WTC11 (cell line): ENCODE measurements at regions not wholly inside any gene's neighbourhood (a gene's known extent, or its start where the extent isn't known, plus 50 kb on each side); places are given as distances from the start of the nearest gene placed in this dataset.

Source experiments
- ATAC-seq: fragments of 200-7000 bp; cut with Tn5 transposase; 2 replicates; pipeline ENCODE4 v1.10.0; 2021; ENCODE audit warnings: mild to moderate bottlenecking, moderate library complexity
- CTCF ChIA-PET: fragments of 300-600 bp; sonication (Branson Sonifier 250); formaldehyde crosslinking; loops from one replicate; lab custom pipeline; 2021; ENCODE audit warnings: antibody characterized with exemption; lab: Charles Lee
- POLR2A ChIA-PET: fragments of 350-600 bp; sonication (Branson Sonifier 250); formaldehyde crosslinking; loops from one replicate; lab custom pipeline; 2021; ENCODE audit warnings: antibody characterized with exemption; lab: Charles Lee
- DNase-seq: peaks from one replicate; pipeline ENCODE4 v3.0.0; 2021; ENCODE audit warnings: low spot score
- H3K27ac Mint-ChIP-seq: 2 replicates; pipeline ENCODE4 v1.8.0; 2021; ENCODE audit warnings: mixed read lengths
- H3K27me3 Mint-ChIP-seq: 2 replicates; pipeline ENCODE4 v1.8.0; 2021; ENCODE audit warnings: low read depth, mild to moderate bottlenecking, moderate library complexity, mixed read lengths
- H3K36me3 Mint-ChIP-seq: 2 replicates; pipeline ENCODE4 v1.8.0; 2021; ENCODE audit warnings: mixed read lengths
- H3K4me1 Mint-ChIP-seq: 2 replicates; pipeline ENCODE4 v1.8.0; 2022; ENCODE audit warnings: mixed read lengths
- H3K4me3 Mint-ChIP-seq: 2 replicates; pipeline ENCODE4 v1.8.0; 2021; ENCODE audit warnings: mild to moderate bottlenecking, moderate library complexity, mixed read lengths
- H3K9me3 Mint-ChIP-seq: 2 replicates; pipeline ENCODE4 v1.8.0; 2021; ENCODE audit warnings: mixed read lengths
- ARID4B ChIP-seq: sonication (generic); formaldehyde crosslinking; IDR thresholded peaks from 2 replicates; pipeline ENCODE4 v1.8.0; 2023; ENCODE audit warnings: missing genetic modification reagents, mild to moderate bottlenecking, borderline replicate concordance
- CREM ChIP-seq: sonication (generic); formaldehyde crosslinking; IDR thresholded peaks from 2 replicates; pipeline ENCODE4 v1.8.1; 2022; ENCODE audit warnings: mild to moderate bottlenecking, missing genetic modification reagents, moderate library complexity
- GRHL2 ChIP-seq: fragments of 250-450 bp; sonication (Bioruptor Pico); IDR thresholded peaks from 2 replicates; pipeline ENCODE4 v1.8.0; 2022; ENCODE audit warnings: mild to moderate bottlenecking, moderate library complexity; ENCODE audit not compliant: insufficient replicate concordance, severe bottlenecking
- IRF2 ChIP-seq: sonication (generic); formaldehyde crosslinking; IDR thresholded peaks from 2 replicates; pipeline ENCODE4 v1.8.0; 2022; ENCODE audit warnings: low read depth, missing genetic modification reagents, borderline replicate concordance
- JAZF1 ChIP-seq: fragments of 250-450 bp; sonication (Bioruptor Pico); IDR thresholded peaks from 2 replicates; pipeline ENCODE4 v1.9.0; 2021; ENCODE audit warnings: moderate library complexity, mild to moderate bottlenecking, inconsistent platforms
- KAT7 ChIP-seq: sonication (generic); formaldehyde crosslinking; IDR thresholded peaks from 2 replicates; pipeline ENCODE4 v1.8.1; 2023; ENCODE audit warnings: missing genetic modification reagents, mild to moderate bottlenecking, borderline replicate concordance
- MYBL2 ChIP-seq: sonication (generic); formaldehyde crosslinking; IDR thresholded peaks from 2 replicates; pipeline ENCODE4 v1.8.1; 2023; ENCODE audit warnings: mild to moderate bottlenecking, moderate library complexity, missing genetic modification reagents
- NFE2L1 ChIP-seq: sonication (generic); formaldehyde crosslinking; IDR thresholded peaks from 2 replicates; pipeline ENCODE4 v1.8.1; 2023; ENCODE audit warnings: missing genetic modification reagents
- NFYB ChIP-seq: sonication (generic); formaldehyde crosslinking; conservative IDR thresholded peaks from 2 replicates; pipeline ENCODE4 v1.8.0; 2022; ENCODE audit warnings: low read depth, missing genetic modification reagents
- NR1H2 ChIP-seq: sonication (generic); formaldehyde crosslinking; IDR thresholded peaks from 2 replicates; pipeline ENCODE4 v1.9.0; 2021; ENCODE audit warnings: mild to moderate bottlenecking, moderate library complexity, missing genetic modification reagents
- PRRX2 ChIP-seq: fragments of 250-450 bp; sonication (Bioruptor Pico); IDR thresholded peaks from 2 replicates; pipeline ENCODE4 v1.8.0; 2021; ENCODE audit warnings: mild to moderate bottlenecking
- ZNF121 ChIP-seq: sonication (generic); formaldehyde crosslinking; IDR thresholded peaks from 2 replicates; pipeline ENCODE4 v1.8.0; 2023; ENCODE audit warnings: missing genetic modification reagents
- ZNF219 ChIP-seq: sonication (generic); formaldehyde crosslinking; IDR thresholded peaks from 2 replicates; pipeline ENCODE4 v1.8.0; 2023; ENCODE audit warnings: missing genetic modification reagents, mild to moderate bottlenecking, borderline replicate concordance
- ZNF263 ChIP-seq: sonication (generic); formaldehyde crosslinking; IDR thresholded peaks from 2 replicates; pipeline ENCODE4 v1.8.1; 2022; ENCODE audit warnings: low read depth, mild to moderate bottlenecking, moderate library complexity, missing genetic modification reagents
- TF ChIP-seq, protein P1 (sequence below): sonication (generic); formaldehyde crosslinking; IDR thresholded peaks from 2 replicates; pipeline ENCODE4 v1.8.1; 2023; ENCODE audit warnings: mild to moderate bottlenecking, missing genetic modification reagents, moderate library complexity
- TF ChIP-seq, protein P2 (sequence below): sonication (generic); formaldehyde crosslinking; IDR thresholded peaks from 2 replicates; pipeline ENCODE4 v1.8.1; 2022; ENCODE audit warnings: mild to moderate bottlenecking, moderate library complexity, missing genetic modification reagents

- CTCF ChIA-PET: no interaction called here
- Mint-ChIP-seq H3K27ac (no peak overlapping the region), H3K36me3 (no peaks in the 10 kb centered on the region), H3K27me3 (no peaks in the 10 kb centered on the region), H3K9me3 (no peaks in the 10 kb centered on the region; the same call in 1 of the 2 replicates), H3K4me1 (0 out of 2 replicates have a peak, but pooled peaks cover 2% of the 10 kb centered on the region), H3K4me3 (no peak overlapping the region)
- POLR2A ChIA-PET: no interaction called here
- no peak for DNase-seq
- TF ChIP-seq, protein P1, sequence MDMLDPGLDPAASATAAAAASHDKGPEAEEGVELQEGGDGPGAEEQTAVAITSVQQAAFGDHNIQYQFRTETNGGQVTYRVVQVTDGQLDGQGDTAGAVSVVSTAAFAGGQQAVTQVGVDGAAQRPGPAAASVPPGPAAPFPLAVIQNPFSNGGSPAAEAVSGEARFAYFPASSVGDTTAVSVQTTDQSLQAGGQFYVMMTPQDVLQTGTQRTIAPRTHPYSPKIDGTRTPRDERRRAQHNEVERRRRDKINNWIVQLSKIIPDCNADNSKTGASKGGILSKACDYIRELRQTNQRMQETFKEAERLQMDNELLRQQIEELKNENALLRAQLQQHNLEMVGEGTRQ (CRISPR knock-in tag): no peak
- no peak for TF ChIP-seq PRRX2 (CRISPR knock-in tag)
- no peak for ATAC-seq
These were observed 518.7 kb upstream of the NOX3 start for GRCh38 chr6:155974359-155974758.

DNA sequence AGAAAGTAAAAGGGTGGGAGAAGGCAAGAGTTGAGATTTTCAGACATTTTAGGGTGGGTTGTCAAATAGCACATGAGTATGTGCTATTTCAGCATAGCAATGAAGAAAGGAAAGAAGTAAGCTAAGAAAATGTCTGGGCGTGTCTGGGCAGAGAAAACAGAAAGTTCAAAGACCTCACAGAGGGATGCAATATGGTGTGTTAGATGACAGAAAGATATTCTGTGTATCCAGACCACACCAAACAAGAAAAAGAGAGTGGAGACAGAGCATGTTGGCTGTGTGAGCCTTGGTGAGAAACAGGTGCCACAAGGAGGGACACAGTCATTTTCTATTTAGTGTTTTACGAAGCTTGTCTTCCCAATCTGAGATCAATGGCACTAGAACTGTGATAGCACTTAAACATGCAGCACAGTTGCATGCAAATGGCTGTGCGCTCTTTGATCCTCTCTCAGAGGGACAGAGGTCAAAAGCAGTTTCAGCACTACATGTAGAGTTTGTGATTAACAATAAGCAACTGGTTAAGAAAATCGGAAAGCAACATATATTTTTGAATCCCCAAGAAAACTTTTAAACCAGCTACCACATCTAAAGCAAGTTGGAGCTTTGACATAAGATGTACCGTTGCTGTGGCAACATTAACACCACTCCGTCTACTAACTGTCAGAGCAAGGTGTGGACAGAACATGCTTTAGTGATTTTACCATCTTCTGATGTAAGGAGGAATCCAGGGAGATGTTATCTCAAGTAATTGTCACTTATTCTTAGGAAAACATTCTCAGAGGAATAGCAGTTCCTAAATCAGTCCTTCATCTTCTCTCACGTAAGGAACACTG lies 515.5 kb upstream of the NOX3 start:
- no peak for ATAC-seq
- CTCF ChIA-PET: no interaction called here
- H3K36me3 Mint-ChIP-seq: no peaks in the 10 kb centered on the region; the same call in 1 of the 2 replicates
- POLR2A ChIA-PET: no interaction called here
- peaks cover 5% of the 10 kb centered on the region; the same call in 1 of the 2 replicates for H3K4me1 Mint-ChIP-seq
- no peak overlapping the region for H3K4me3 Mint-ChIP-seq
- no peak overlapping the region for H3K27ac Mint-ChIP-seq
- H3K9me3 Mint-ChIP-seq: peaks cover 14% of the 10 kb centered on the region
- H3K27me3 Mint-ChIP-seq: no peaks in the 10 kb centered on the region
- no peak for TF ChIP-seq NR1H2
- no peak for TF ChIP-seq IRF2 (CRISPR knock-in tag)
- no peak for TF ChIP-seq ZNF263 (CRISPR knock-in tag)
- no peak for TF ChIP-seq MYBL2 (CRISPR knock-in tag)
- TF ChIP-seq GRHL2 (CRISPR knock-in tag): no peak
- no peak for TF ChIP-seq ARID4B (CRISPR knock-in tag)
- no peak for TF ChIP-seq NFE2L1 (CRISPR knock-in tag)
- no peak for TF ChIP-seq JAZF1 (CRISPR knock-in tag)
- no peak for TF ChIP-seq NFYB (CRISPR knock-in tag)
- TF ChIP-seq CREM: no peak
- no peak for TF ChIP-seq ZNF219 (CRISPR knock-in tag)
- no peak for TF ChIP-seq KAT7 (CRISPR knock-in tag)
- TF ChIP-seq, protein P2, sequence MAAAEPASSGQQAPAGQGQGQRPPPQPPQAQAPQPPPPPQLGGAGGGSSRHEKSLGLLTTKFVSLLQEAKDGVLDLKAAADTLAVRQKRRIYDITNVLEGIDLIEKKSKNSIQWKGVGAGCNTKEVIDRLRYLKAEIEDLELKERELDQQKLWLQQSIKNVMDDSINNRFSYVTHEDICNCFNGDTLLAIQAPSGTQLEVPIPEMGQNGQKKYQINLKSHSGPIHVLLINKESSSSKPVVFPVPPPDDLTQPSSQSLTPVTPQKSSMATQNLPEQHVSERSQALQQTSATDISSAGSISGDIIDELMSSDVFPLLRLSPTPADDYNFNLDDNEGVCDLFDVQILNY: no peak
- no peak for TF ChIP-seq ZNF121 (CRISPR knock-in tag)
- TF ChIP-seq, protein P1 (CRISPR knock-in tag): no peak
- TF ChIP-seq, all 79 proteins: peak for 0
- no peak for DNase-seq
